Hepatocyte (in vitro differentiated cells): ENCODE measurements at regions not wholly inside any gene's neighbourhood (a gene's known extent, or its start where the extent isn't known, plus 50 kb on each side); places are given as distances from the start of the nearest gene placed in this dataset.

Experiments used
- DNase-seq: peaks from one replicate; pipeline ENCODE4 v3.0.0-alpha.2; 2016; ENCODE audit warnings: low spot score
- H2AFZ ChIP-seq: fragments of 200-600 bp; sonication (generic); 2 replicates; pipeline ENCODE4 v1.6.0; 2016; ENCODE audit warnings: antibody characterized with exemption, mild to moderate bottlenecking
- H3K27ac ChIP-seq: fragments of 200-600 bp; sonication (generic); 2 replicates; pipeline ENCODE4 v1.5.1; 2016; ENCODE audit warnings: mild to moderate bottlenecking
- H3K27me3 ChIP-seq: fragments of 200-600 bp; sonication (generic); 2 replicates; pipeline ENCODE4 v1.6.1; 2016
- H3K36me3 ChIP-seq: fragments of 200-600 bp; sonication (generic); replicated peaks from 2 replicates; pipeline ENCODE4 v1.5.1; 2016; ENCODE audit warnings: low read depth; ENCODE audit not compliant: insufficient read depth
- H3K4me1 ChIP-seq: fragments of 200-600 bp; sonication (generic); 2 replicates; pipeline ENCODE4 v1.5.1; 2016; ENCODE audit warnings: mild to moderate bottlenecking, moderate library complexity; ENCODE audit not compliant: insufficient read depth
- H3K4me2 ChIP-seq: fragments of 200-600 bp; sonication (generic); 2 replicates; pipeline ENCODE4 v1.6.0; 2016
- H3K4me3 ChIP-seq: fragments of 200-600 bp; sonication (generic); 2 replicates; pipeline ENCODE4 v1.5.1; 2016; ENCODE audit warnings: mild to moderate bottlenecking
- H3K79me2 ChIP-seq: fragments of 200-600 bp; sonication (generic); 2 replicates; pipeline ENCODE4 v1.6.0; 2017; ENCODE audit warnings: mild to moderate bottlenecking
- H3K9me2 ChIP-seq: fragments of 200-600 bp; sonication (generic); replicated peaks from 2 replicates; pipeline ENCODE4 v1.6.0; 2017; ENCODE audit warnings: mild to moderate bottlenecking; ENCODE audit not compliant: insufficient read depth
- H3K9me3 ChIP-seq: fragments of 200-600 bp; sonication (generic); 2 replicates; pipeline ENCODE4 v1.5.1; 2016; ENCODE audit warnings: low read depth, mild to moderate bottlenecking
- H4K20me1 ChIP-seq: fragments of 200-600 bp; sonication (generic); 2 replicates; pipeline ENCODE4 v1.6.0; 2016; ENCODE audit warnings: mild to moderate bottlenecking; ENCODE audit not compliant: insufficient read depth, poor library complexity, severe bottlenecking
- EZH2 ChIP-seq: fragments of 200-600 bp; sonication (generic); IDR thresholded peaks from 2 replicates; pipeline ENCODE4 v1.6.1; 2016; ENCODE audit warnings: antibody characterized with exemption, mild to moderate bottlenecking, borderline replicate concordance
- EZH2phosphoT487 ChIP-seq: fragments of 200-600 bp; sonication (generic); IDR thresholded peaks from one replicate; pipeline ENCODE4 v1.6.1; 2018; ENCODE audit warnings: antibody characterized with exemption, mild to moderate bottlenecking, low read depth, moderate library complexity; ENCODE audit not compliant: unreplicated experiment, severe bottlenecking
- WGBS: methylation state at CpG from one replicate; pipeline ENCODE4 v1.1.6; 2016; ENCODE audit warnings: low lambda C conversion rate; ENCODE audit errors: missing lambda C conversion rate; 5-methylcytosine and 5-hydroxymethylcytosine counted together
- TF ChIP-seq, protein P1 (sequence below): fragments of 200-600 bp; sonication (generic); IDR thresholded peaks from 2 replicates; pipeline ENCODE4 v1.5.1; 2016; ENCODE audit warnings: antibody characterized with exemption, mild to moderate bottlenecking; ENCODE audit not compliant: poor library complexity

DNA sequence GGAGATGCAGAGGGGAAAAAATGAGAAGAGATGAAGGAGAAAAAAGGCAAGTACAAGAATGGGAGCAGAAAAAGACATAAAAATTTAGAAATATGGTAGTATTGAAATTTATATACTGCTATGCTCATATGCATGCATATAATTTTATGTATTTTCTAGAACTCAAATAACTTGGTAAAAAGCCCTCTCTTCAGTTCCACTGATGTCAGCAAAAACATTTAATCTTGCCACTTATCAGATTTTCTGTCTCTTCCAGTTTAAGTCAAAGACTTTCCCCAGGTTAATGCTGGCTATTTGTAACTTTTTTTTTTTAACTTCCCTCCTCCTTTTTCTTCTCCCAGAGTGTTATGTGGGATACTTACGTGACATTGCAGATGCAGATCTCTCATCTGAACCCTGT lies 617.5 kb upstream of the CPEB2 start:
- TF ChIP-seq, protein P1, sequence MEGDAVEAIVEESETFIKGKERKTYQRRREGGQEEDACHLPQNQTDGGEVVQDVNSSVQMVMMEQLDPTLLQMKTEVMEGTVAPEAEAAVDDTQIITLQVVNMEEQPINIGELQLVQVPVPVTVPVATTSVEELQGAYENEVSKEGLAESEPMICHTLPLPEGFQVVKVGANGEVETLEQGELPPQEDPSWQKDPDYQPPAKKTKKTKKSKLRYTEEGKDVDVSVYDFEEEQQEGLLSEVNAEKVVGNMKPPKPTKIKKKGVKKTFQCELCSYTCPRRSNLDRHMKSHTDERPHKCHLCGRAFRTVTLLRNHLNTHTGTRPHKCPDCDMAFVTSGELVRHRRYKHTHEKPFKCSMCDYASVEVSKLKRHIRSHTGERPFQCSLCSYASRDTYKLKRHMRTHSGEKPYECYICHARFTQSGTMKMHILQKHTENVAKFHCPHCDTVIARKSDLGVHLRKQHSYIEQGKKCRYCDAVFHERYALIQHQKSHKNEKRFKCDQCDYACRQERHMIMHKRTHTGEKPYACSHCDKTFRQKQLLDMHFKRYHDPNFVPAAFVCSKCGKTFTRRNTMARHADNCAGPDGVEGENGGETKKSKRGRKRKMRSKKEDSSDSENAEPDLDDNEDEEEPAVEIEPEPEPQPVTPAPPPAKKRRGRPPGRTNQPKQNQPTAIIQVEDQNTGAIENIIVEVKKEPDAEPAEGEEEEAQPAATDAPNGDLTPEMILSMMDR: no peak
- TF ChIP-seq EZH2phosphoT487: no peak
- no peak for TF ChIP-seq EZH2
- no peaks in the 10 kb centered on the region for H4K20me1 ChIP-seq
- no peaks in the 10 kb centered on the region for H3K9me2 ChIP-seq
- no peaks in the 10 kb centered on the region for H3K36me3 ChIP-seq
- no peak overlapping the region for H3K4me2 ChIP-seq
- H3K4me3 ChIP-seq: no peak overlapping the region
- no peaks in the 10 kb centered on the region for H3K9me3 ChIP-seq
- DNase-seq: no peak
- H3K4me1 ChIP-seq: no peaks in the 10 kb centered on the region
- no peaks in the 10 kb centered on the region for H3K27me3 ChIP-seq
- 80% methylated on average over 1 of the region's 1 CpG for WGBS
- no peak overlapping the region for H2AFZ ChIP-seq
- no peaks in the 10 kb centered on the region for H3K79me2 ChIP-seq
- H3K27ac ChIP-seq: no peak overlapping the region

DNA sequence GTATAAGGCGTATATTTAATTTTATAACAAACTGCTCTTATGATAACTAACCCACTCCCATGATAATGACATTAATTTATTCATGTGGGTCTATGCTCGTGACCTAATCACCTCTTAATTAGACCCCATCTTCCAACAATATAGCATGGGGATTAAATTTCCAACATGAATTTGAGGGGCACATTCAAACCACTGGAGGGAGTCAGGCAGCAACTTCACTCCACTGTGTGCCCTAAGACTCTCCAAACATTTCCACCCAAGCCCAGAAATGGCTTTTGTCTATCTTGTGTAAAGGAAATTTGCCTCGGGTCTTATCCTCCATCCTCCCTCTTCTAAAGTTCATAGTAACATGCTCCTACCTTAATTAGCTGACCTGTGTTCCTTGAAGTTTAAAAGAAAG lies 616.1 kb upstream of the CPEB2 start:
- Histone ChIP-seq H3K9me3 (no peaks in the 10 kb centered on the region), H3K27me3 (no peaks in the 10 kb centered on the region), H4K20me1 (no peaks in the 10 kb centered on the region), H3K27ac (no peak overlapping the region), H3K9me2 (no peaks in the 10 kb centered on the region), H3K4me1 (no peaks in the 10 kb centered on the region), H2AFZ (no peak overlapping the region), H3K4me3 (no peak overlapping the region), H3K36me3 (no peaks in the 10 kb centered on the region), H3K79me2 (no peaks in the 10 kb centered on the region), H3K4me2 (no peak overlapping the region)
- 86% methylated on average over 3 of the region's 3 CpGs for WGBS
- TF ChIP-seq EZH2phosphoT487 (no peak), EZH2 (no peak)
- TF ChIP-seq, protein P1: no peak
- DNase-seq: no peak

DNA sequence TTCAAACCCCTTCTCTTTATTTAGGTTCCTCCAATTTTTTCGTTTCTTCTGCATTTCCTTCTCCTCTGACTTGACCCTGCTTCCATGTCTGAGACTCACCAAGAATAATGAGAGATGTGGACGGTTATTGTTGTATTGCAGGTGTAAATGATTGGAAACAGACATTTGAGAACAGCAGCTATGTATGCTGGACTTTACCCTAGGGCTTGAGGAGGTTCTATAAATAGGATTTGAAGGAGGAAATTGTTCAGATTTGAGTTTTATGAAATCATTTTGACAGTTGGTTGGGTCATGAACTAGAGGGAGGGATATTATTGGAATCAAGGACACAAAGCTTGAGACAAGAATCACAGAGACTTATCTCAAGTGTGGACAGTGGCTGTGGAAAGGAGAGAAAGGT lies 614.6 kb upstream of the CPEB2 start:
- DNase-seq: no peak
- Histone ChIP-seq H3K27ac (no peak overlapping the region), H2AFZ (no peak overlapping the region), H3K4me2 (no peak overlapping the region), H3K27me3 (no peaks in the 10 kb centered on the region), H3K4me1 (no peaks in the 10 kb centered on the region), H3K9me2 (no peaks in the 10 kb centered on the region), H3K36me3 (no peaks in the 10 kb centered on the region), H4K20me1 (no peaks in the 10 kb centered on the region), H3K4me3 (no peak overlapping the region), H3K79me2 (no peaks in the 10 kb centered on the region), H3K9me3 (no peaks in the 10 kb centered on the region)
- TF ChIP-seq, protein P1: no peak
- TF ChIP-seq EZH2phosphoT487: no peak
- TF ChIP-seq EZH2: no peak
- WGBS: 72% methylated on average over 2 of the region's 2 CpGs

DNA sequence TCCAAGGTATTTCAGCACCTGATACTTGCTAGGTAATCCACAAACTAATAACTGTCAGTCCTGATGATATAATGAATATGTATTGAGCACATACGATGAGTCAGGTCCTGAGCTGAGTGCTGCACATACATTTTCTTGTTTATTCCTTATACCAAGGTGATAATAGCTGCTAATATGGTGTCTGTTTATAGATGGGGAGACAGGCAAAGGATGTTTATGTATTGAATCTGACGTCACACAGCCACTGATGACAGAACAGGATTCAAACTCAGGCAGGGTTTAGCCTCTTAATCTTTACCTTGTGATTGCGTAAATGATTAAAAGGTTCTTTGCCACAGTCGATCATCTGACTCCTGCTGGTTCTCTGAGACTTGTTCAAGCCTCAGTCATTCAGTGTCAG lies 609.9 kb upstream of the CPEB2 start:
- no peaks in the 10 kb centered on the region for H3K9me2 ChIP-seq
- H3K27ac ChIP-seq: no peak overlapping the region
- WGBS: 37% methylated on average over 4 of the region's 4 CpGs
- H3K4me2 ChIP-seq: no peak overlapping the region
- no peak overlapping the region for H2AFZ ChIP-seq
- TF ChIP-seq, protein P1: no peak
- TF ChIP-seq EZH2phosphoT487: no peak
- no peaks in the 10 kb centered on the region for H3K4me1 ChIP-seq
- H3K9me3 ChIP-seq: no peaks in the 10 kb centered on the region
- no peaks in the 10 kb centered on the region for H3K27me3 ChIP-seq
- H3K79me2 ChIP-seq: no peaks in the 10 kb centered on the region
- no peaks in the 10 kb centered on the region for H4K20me1 ChIP-seq
- no peak overlapping the region for H3K4me3 ChIP-seq
- H3K36me3 ChIP-seq: no peaks in the 10 kb centered on the region
- DNase-seq: no peak
